Tibial artery (tissue), 4 donors: ENCODE measurements at regions not wholly inside any gene's neighbourhood (a gene's known extent, or its start where the extent isn't known, plus 50 kb on each side); places are given as distances from the start of the nearest gene placed in this dataset.

Source experiments
- DNase-seq, 2 donors: peaks; one replicate each; pipeline ENCODE4 v3.0.0-alpha.2; 2019
- H3K27ac ChIP-seq, 2 donors: fragments of 200-600 bp; sonication (generic) in 1 of 2; 1 replicate in 1 of 2; 2 replicates in 1 of 2; pipeline ENCODE4 v1.5.1; 2018 to 2019; ENCODE audit warnings: mild to moderate bottlenecking in 1 of 2
- H3K27me3 ChIP-seq, 2 donors: fragments of 200-600 bp; sonication (generic) in 1 of 2; one replicate each; pipeline versions ENCODE4 v1.5.1 to v1.6.0; 2016 to 2019
- H3K36me3 ChIP-seq, 3 donors: fragments of 200-600 bp; sonication (generic) in 2 of 3; one replicate each; pipeline ENCODE4 v1.5.1; 2016 to 2019; ENCODE audit warnings: mild to moderate bottlenecking in 2 of 3
- H3K4me1 ChIP-seq, 4 donors: fragments of 200-600 bp; sonication (generic) in 2 of 4; 1 replicate in 3 of 4; 2 replicates in 1 of 4; pipeline ENCODE4 v1.5.1; 2016 to 2019
- H3K4me3 ChIP-seq, 2 donors: fragments of 200-600 bp; sonication (generic) in 1 of 2; 1 replicate in 1 of 2; 2 replicates in 1 of 2; pipeline ENCODE4 v1.5.1; 2018 to 2019; ENCODE audit warnings: mild to moderate bottlenecking in 2 of 2
- H3K9me3 ChIP-seq, 3 donors: fragments of 200-600 bp; sonication (generic) in 1 of 3; one replicate each; pipeline ENCODE4 v1.5.1; 2016 to 2019
- CTCF ChIP-seq, 2 experiments: fragments of 200-600 bp in 1 of 2; fragments of 450-650 bp in 1 of 2; IDR thresholded peaks; one replicate each; pipeline ENCODE4 v1.5.1; 2017 to 2019; ENCODE audit warnings: antibody characterized with exemption in 2 of 2, mild to moderate bottlenecking in 1 of 2, moderate library complexity in 1 of 2
- intact Hi-C: fragments of 100-400 bp; cut with DNase I; formaldehyde crosslinking; loops from one replicate; pipeline ENCODE4 v1.15.0; 2023; ENCODE audit warnings: low total_unique reads

- intact Hi-C loops, result no loop called here
- H3K27ac ChIP-seq, result peak overlapping the region in 1 of 2 donors; percentile 21
- no peak for TF ChIP-seq CTCF (IDR thresholded peaks at IDR 0.05)
These were observed 86.5 kb upstream of the MACF1 start for GRCh38 chr1:39117899-39118450.

DNA sequence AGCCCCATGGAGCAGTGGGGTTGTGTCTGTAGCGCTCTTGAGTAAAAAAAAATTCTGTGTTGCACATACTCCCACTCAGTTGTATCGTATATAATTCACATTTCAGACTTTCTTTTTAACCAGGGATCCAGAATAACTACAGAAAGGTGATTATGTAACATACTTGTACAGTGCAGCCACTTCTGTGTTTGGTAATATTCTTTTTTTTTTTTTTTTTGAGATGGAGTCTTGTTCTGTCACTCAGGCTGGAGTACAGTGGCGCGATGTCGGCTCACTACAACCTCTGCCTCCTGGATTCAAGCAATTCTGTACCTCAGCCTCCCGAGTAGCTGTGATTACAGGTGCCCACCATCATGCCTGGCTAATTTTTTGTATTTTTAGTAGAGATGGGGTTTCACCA, 82.4 kb upstream of the MACF1 start:
- Histone ChIP-seq H3K9me3 (no peaks in the 10 kb centered on the region), H3K27ac (no peak overlapping the region), H3K4me1 (peaks cover 0 to 28% (median 23%) of the 10 kb centered on the region in 4 donors), H3K36me3 (peaks cover 0 to 15% (median 5%) of the 10 kb centered on the region in 3 donors), H3K27me3 (no peaks in the 10 kb centered on the region), H3K4me3 (no peak overlapping the region)
- no peak for DNase-seq
- intact Hi-C loops, result no loop called here
- TF ChIP-seq CTCF (IDR thresholded peaks at IDR 0.05), result no peak

More at GRCh38 chr1:39117899-39118450, 86.5 kb upstream of the MACF1 start:
- H3K9me3 ChIP-seq, result no peaks in the 10 kb centered on the region
- H3K4me3 ChIP-seq, result no peak overlapping the region
- peaks cover 0 to 58% (median 41%) of the 10 kb centered on the region in 4 donors for H3K4me1 ChIP-seq
- no peak for DNase-seq
- H3K27me3 ChIP-seq, result no peaks in the 10 kb centered on the region
- peaks cover 0 to 11% (median 0%) of the 10 kb centered on the region in 3 donors for H3K36me3 ChIP-seq

GRCh38 chr1:39124282-39124681, 80.2 kb upstream of the MACF1 start:
- intact Hi-C loops, result no loop called here
- no peaks in the 10 kb centered on the region for H3K27me3 ChIP-seq
- peaks cover 0 to 15% (median 5%) of the 10 kb centered on the region in 3 donors for H3K36me3 ChIP-seq
- no peak for DNase-seq
- H3K4me3 ChIP-seq, result no peak overlapping the region
- TF ChIP-seq CTCF (IDR thresholded peaks at IDR 0.05), result no peak
- H3K4me1 ChIP-seq, result peaks cover 0 to 37% (median 22%) of the 10 kb centered on the region in 4 donors
- H3K27ac ChIP-seq, result no peak overlapping the region
- no peaks in the 10 kb centered on the region for H3K9me3 ChIP-seq

- DNase-seq, result peak; percentile 68 to 75
- intact Hi-C loops, result no loop called here
These were observed 77.0 kb upstream of the MACF1 start for GRCh38 chr1:39127513-39127912.

DNA sequence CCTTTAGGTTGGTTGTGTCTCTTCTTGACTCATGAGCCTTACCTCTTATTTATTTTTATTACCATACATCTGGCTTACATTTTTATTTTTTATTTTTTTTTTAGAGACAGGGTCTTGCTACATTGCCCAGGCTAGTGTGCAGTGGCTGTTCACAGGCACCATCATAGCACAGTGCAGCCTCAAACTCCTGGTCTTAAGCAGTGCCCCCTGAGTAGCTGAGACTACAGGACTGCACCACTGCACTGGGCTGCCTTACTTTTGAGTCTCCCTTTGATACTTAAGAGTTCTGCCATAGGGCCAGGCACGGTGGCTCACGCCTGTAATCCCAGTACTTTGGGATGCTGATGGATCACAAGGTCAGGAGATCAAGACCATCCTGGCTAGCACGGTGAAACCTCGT, 76.4 kb upstream of the MACF1 start:
- no peaks in the 10 kb centered on the region for H3K27me3 ChIP-seq
- peaks cover 0 to 5% (median 4%) of the 10 kb centered on the region in 3 donors for H3K36me3 ChIP-seq
- DNase-seq, result no peak
- H3K9me3 ChIP-seq, result no peaks in the 10 kb centered on the region
- no peak overlapping the region for H3K4me3 ChIP-seq
- no peak for TF ChIP-seq CTCF (IDR thresholded peaks at IDR 0.05)
- peak overlapping the region; percentile 56 to 67 for H3K27ac ChIP-seq
- peaks cover 0 to 71% (median 52%) of the 10 kb centered on the region in 4 donors for H3K4me1 ChIP-seq
- intact Hi-C loops, result no loop called here

More at GRCh38 chr1:39127513-39127912, 77.0 kb upstream of the MACF1 start:
- H3K4me1 ChIP-seq, result peaks cover 0 to 65% (median 46%) of the 10 kb centered on the region in 4 donors
- H3K27ac ChIP-seq, result peak overlapping the region; percentile 56 to 67
- H3K27me3 ChIP-seq, result no peaks in the 10 kb centered on the region
- H3K9me3 ChIP-seq, result no peaks in the 10 kb centered on the region
- no peak for TF ChIP-seq CTCF (IDR thresholded peaks at IDR 0.05)
- H3K4me3 ChIP-seq, result no peak overlapping the region
- H3K36me3 ChIP-seq, result peaks cover 0 to 6% (median 5%) of the 10 kb centered on the region in 3 donors
